ENCODE measurements at regions not wholly inside any gene's neighbourhood (a gene's known extent, or its start where the extent isn't known, plus 50 kb on each side); places are given as distances from the start of the nearest gene placed in this dataset.

- DNase-seq = no peak
Observed at GRCh38 chr12:107322063-107322462, 228.7 kb upstream of the CRY1 start.

- no peak for DNase-seq
Observed at GRCh38 chr12:107325075-107325608, 231.8 kb upstream of the CRY1 start.

- DNase-seq = no peak
Observed at GRCh38 chr12:107326237-107326636, 232.9 kb upstream of the CRY1 start.

GRCh38 chr12:107327651-107328182 lies 234.4 kb upstream of the CRY1 start:
- DNase-seq = no peak

GRCh38 chr12:107328442-107329133 lies 235.2 kb upstream of the CRY1 start:
- DNase-seq = peak; percentile 18

GRCh38 chr12:107329569-107330324 lies 236.4 kb upstream of the CRY1 start:
- DNase-seq = no peak

- no peak for DNase-seq
Observed at GRCh38 chr12:107330831-107331431, 237.6 kb upstream of the CRY1 start.

GRCh38 chr12:107331471-107331870 lies 238.1 kb upstream of the CRY1 start:
- DNase-seq = no peak

GRCh38 chr12:107331912-107332311 lies 238.6 kb upstream of the CRY1 start:
- no peak for DNase-seq

GRCh38 chr12:107332743-107333142 lies 239.4 kb upstream of the CRY1 start:
- no peak for DNase-seq

GRCh38 chr12:107335802-107336570 lies 242.6 kb upstream of the CRY1 start:
- DNase-seq = peak; percentile 30

- peak; percentile 14 for DNase-seq
Observed at GRCh38 chr12:107336695-107337094, 243.3 kb upstream of the CRY1 start.

- DNase-seq = peak; percentile 50
Observed at GRCh38 chr12:107337346-107338095, 244.2 kb upstream of the CRY1 start.

GRCh38 chr12:107339487-107339886 lies 246.1 kb upstream of the CRY1 start:
- no peak for DNase-seq

- no peak for DNase-seq
Observed at GRCh38 chr12:107339932-107340331, 246.6 kb upstream of the CRY1 start.

- no peak for DNase-seq
Observed at GRCh38 chr12:107340898-107341297, 247.5 kb upstream of the CRY1 start.

- DNase-seq = peak; percentile 98
Observed at GRCh38 chr12:107344035-107344808, 250.9 kb upstream of the CRY1 start.

- no peak for DNase-seq
Observed at GRCh38 chr12:107347261-107347660, 253.9 kb upstream of the CRY1 start.

- peak; percentile 98 for DNase-seq
Observed at GRCh38 chr12:107349008-107349747, 255.8 kb upstream of the CRY1 start.

GRCh38 chr12:107349839-107350238 lies 256.5 kb upstream of the CRY1 start:
- no peak for DNase-seq
